HEK293 (cell line): ENCODE measurements at regions not wholly inside any gene's neighbourhood (a gene's known extent, or its start where the extent isn't known, plus 50 kb on each side); places are given as distances from the start of the nearest gene placed in this dataset.

Experiments
- CTCF ChIA-PET: fragments of 350-600 bp; formaldehyde crosslinking; extraction: SDS; loops from one replicate; lab custom pipeline; 2021; ENCODE audit warnings: antibody characterized with exemption; lab: Yijun Ruan, JAX
- POLR2A ChIA-PET: fragments of 300-600 bp; formaldehyde crosslinking; extraction: SDS; loops from one replicate; lab custom pipeline; 2020; ENCODE audit warnings: antibody characterized with exemption, inconsistent platforms; lab: Yijun Ruan, JAX
- H3K27ac ChIP-seq: fragments of 200-500 bp; sonication (Bioruptor generic); 2 replicates; pipeline ENCODE4 v1.5.1; 2014; ENCODE audit warnings: low read depth, low read length, control low read depth, inconsistent platforms; ENCODE audit errors: extremely low read depth
- H3K36me3 ChIP-seq, 2 experiments: fragments of 200-500 bp in 1 of 2; sonication (Bioruptor generic) in 1 of 2; 1 replicate in 1 of 2; 2 replicates in 1 of 2; pipeline ENCODE4 v1.5.1; 2014 to 2017; ENCODE audit warnings: inconsistent platforms in 2 of 2, low read length in 2 of 2; ENCODE audit not compliant: control insufficient read depth in 2 of 2, insufficient read depth in 1 of 2
- H3K4me1 ChIP-seq: fragments of 200-500 bp; sonication (Bioruptor generic); 2 replicates; pipeline ENCODE4 v1.5.1; 2014; ENCODE audit warnings: mild to moderate bottlenecking, low read length, inconsistent platforms; ENCODE audit not compliant: control insufficient read depth, insufficient read depth
- H3K4me3 ChIP-seq: 2 replicates; pipeline ENCODE4 v1.5.1; 2011; ENCODE audit warnings: low read depth, mild to moderate bottlenecking, control low read depth, low read length, moderate library complexity
- H3K9me3 ChIP-seq: fragments of 200-500 bp; sonication (Bioruptor generic); 2 replicates; pipeline ENCODE4 v1.5.1; 2014; ENCODE audit warnings: low read depth, low read length, inconsistent platforms; ENCODE audit not compliant: control insufficient read depth, insufficient read depth
- BCL11B ChIP-seq: fragments of 450-650 bp; formaldehyde crosslinking; IDR thresholded peaks from 2 replicates; pipeline ENCODE4 v1.5.1; 2016; ENCODE audit warnings: low read depth, missing biosample characterization, missing genetic modification characterization
- GLIS2 ChIP-seq: fragments of 450-650 bp; formaldehyde crosslinking; IDR thresholded peaks from 2 replicates; pipeline ENCODE4 v1.5.1; 2016; ENCODE audit warnings: missing biosample characterization, missing genetic modification characterization
- OSR2 ChIP-seq: fragments of 450-650 bp; formaldehyde crosslinking; IDR thresholded peaks from 2 replicates; pipeline ENCODE4 v1.5.1; 2016; ENCODE audit warnings: missing biosample characterization, missing genetic modification characterization
- SCRT1 ChIP-seq: fragments of 450-650 bp; formaldehyde crosslinking; IDR thresholded peaks from 2 replicates; pipeline ENCODE4 v1.5.1; 2016; ENCODE audit warnings: missing biosample characterization, missing genetic modification characterization, borderline replicate concordance
- SCRT2 ChIP-seq: fragments of 450-650 bp; formaldehyde crosslinking; IDR thresholded peaks from 2 replicates; pipeline ENCODE4 v1.5.1; 2016; ENCODE audit warnings: missing biosample characterization, missing genetic modification characterization
- TRIM28 ChIP-seq: IDR thresholded peaks from 2 replicates; pipeline ENCODE4 v1.6.1; 2011; ENCODE audit warnings: low read length, control low read depth, borderline replicate concordance
- ZIC2 ChIP-seq: fragments of 450-650 bp; formaldehyde crosslinking; IDR thresholded peaks from 2 replicates; pipeline ENCODE4 v1.5.1; 2016; ENCODE audit warnings: missing biosample characterization, missing genetic modification characterization
- ZNF202 ChIP-seq: fragments of 450-650 bp; formaldehyde crosslinking; IDR thresholded peaks from 2 replicates; pipeline ENCODE4 v1.5.1; 2016; ENCODE audit warnings: missing biosample characterization, missing genetic modification characterization, borderline replicate concordance
- ZNF211 ChIP-seq: fragments of 450-650 bp; formaldehyde crosslinking; IDR thresholded peaks from 2 replicates; pipeline ENCODE4 v1.5.1; 2016; ENCODE audit warnings: low read depth, missing biosample characterization, missing genetic modification characterization
- ZNF223 ChIP-seq: fragments of 450-650 bp; formaldehyde crosslinking; IDR thresholded peaks from 2 replicates; pipeline ENCODE4 v1.5.1; 2016; ENCODE audit warnings: missing biosample characterization, missing genetic modification characterization
- ZNF274 ChIP-seq, 2 experiments: fragments of 200-500 bp in 1 of 2; fragments of 450-650 bp in 1 of 2; sonication (Bioruptor generic) in 1 of 2; formaldehyde crosslinking in 1 of 2; IDR thresholded peaks; 2 replicates each; pipeline versions ENCODE4 v1.5.1 to v1.6.1; 2014 to 2016; ENCODE audit warnings: borderline replicate concordance in 1 of 2, inconsistent platforms in 1 of 2, low read length in 1 of 2, missing biosample characterization in 1 of 2, missing genetic modification characterization in 1 of 2
- ZNF366 ChIP-seq: fragments of 450-650 bp; formaldehyde crosslinking; conservative IDR thresholded peaks from 2 replicates; pipeline ENCODE4 v1.5.1; 2016; ENCODE audit warnings: missing biosample characterization, missing genetic modification characterization
- ZNF37A ChIP-seq: fragments of 450-650 bp; IDR thresholded peaks from 2 replicates; pipeline ENCODE4 v1.5.1; 2018; ENCODE audit warnings: missing biosample characterization, missing genetic modification characterization
- ZNF48 ChIP-seq: fragments of 450-650 bp; formaldehyde crosslinking; IDR thresholded peaks from 2 replicates; pipeline ENCODE4 v1.5.1; 2016; ENCODE audit warnings: missing biosample characterization, missing genetic modification characterization
- ZNF510 ChIP-seq: fragments of 450-650 bp; formaldehyde crosslinking; IDR thresholded peaks from 2 replicates; pipeline ENCODE4 v1.5.1; 2018; ENCODE audit warnings: mild to moderate bottlenecking, missing genetic modification characterization, missing biosample characterization; ENCODE audit not compliant: insufficient replicate concordance
- ZNF629 ChIP-seq: fragments of 450-650 bp; formaldehyde crosslinking; IDR thresholded peaks from 2 replicates; pipeline ENCODE4 v1.5.1; 2017; ENCODE audit warnings: missing biosample characterization, missing genetic modification characterization
- ZNF785 ChIP-seq: fragments of 450-650 bp; formaldehyde crosslinking; IDR thresholded peaks from 2 replicates; pipeline ENCODE4 v1.5.1; 2016; ENCODE audit warnings: missing biosample characterization, missing genetic modification characterization
- ZSCAN16 ChIP-seq: fragments of 450-650 bp; formaldehyde crosslinking; IDR thresholded peaks from 2 replicates; pipeline ENCODE4 v1.5.1; 2016; ENCODE audit warnings: missing biosample characterization, missing genetic modification characterization
- TF ChIP-seq, protein P1 (sequence below): fragments of 450-650 bp; formaldehyde crosslinking; IDR thresholded peaks from 2 replicates; pipeline ENCODE4 v1.5.1; 2016; ENCODE audit warnings: missing biosample characterization, missing genetic modification characterization
- TF ChIP-seq, protein P2 (sequence below): fragments of 450-650 bp; formaldehyde crosslinking; IDR thresholded peaks from 2 replicates; pipeline ENCODE4 v1.5.1; 2016; ENCODE audit warnings: missing biosample characterization, missing genetic modification characterization
- TF ChIP-seq, protein P3 (sequence below): fragments of 450-650 bp; formaldehyde crosslinking; IDR thresholded peaks from 2 replicates; pipeline ENCODE4 v1.5.1; 2016; ENCODE audit warnings: missing biosample characterization, missing genetic modification characterization
- TF ChIP-seq, protein P4 (sequence below): fragments of 450-650 bp; formaldehyde crosslinking; IDR thresholded peaks from 2 replicates; pipeline ENCODE4 v1.5.1; 2016; ENCODE audit warnings: missing biosample characterization, missing genetic modification characterization
- TF ChIP-seq, protein P5 (sequence below): fragments of 450-650 bp; formaldehyde crosslinking; IDR thresholded peaks from 2 replicates; pipeline ENCODE4 v1.5.1; 2017; ENCODE audit warnings: missing biosample characterization, missing genetic modification characterization
- TF ChIP-seq, protein P6 (sequence below): fragments of 450-650 bp; formaldehyde crosslinking; IDR thresholded peaks from 2 replicates; pipeline ENCODE4 v1.5.1; 2016; ENCODE audit warnings: missing biosample characterization, missing genetic modification characterization
- TF ChIP-seq, protein P7 (sequence below): fragments of 450-650 bp; formaldehyde crosslinking; IDR thresholded peaks from 2 replicates; pipeline ENCODE4 v1.5.1; 2016; ENCODE audit warnings: missing biosample characterization, missing genetic modification characterization

DNA sequence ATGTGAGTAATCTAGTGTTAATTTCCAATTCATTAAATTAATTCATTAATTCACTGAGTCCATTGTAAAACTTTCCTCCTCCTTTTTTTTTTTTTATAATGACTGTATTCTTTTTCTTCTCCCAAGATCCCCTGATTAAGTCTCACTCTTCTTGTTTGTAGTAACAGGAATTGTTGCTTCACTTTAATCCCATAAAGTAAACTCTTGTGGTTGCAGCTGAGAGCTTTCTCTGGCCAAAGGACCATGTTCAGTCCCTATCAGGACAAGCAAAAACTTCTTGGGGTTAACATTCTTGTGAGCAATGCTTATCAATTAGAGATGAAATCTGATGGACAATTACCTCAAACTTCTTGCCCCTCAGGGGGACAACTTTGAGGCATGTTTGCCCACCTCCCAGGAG, 400.2 kb upstream of the SPHKAP start (continued):
- TF ChIP-seq, protein P1, sequence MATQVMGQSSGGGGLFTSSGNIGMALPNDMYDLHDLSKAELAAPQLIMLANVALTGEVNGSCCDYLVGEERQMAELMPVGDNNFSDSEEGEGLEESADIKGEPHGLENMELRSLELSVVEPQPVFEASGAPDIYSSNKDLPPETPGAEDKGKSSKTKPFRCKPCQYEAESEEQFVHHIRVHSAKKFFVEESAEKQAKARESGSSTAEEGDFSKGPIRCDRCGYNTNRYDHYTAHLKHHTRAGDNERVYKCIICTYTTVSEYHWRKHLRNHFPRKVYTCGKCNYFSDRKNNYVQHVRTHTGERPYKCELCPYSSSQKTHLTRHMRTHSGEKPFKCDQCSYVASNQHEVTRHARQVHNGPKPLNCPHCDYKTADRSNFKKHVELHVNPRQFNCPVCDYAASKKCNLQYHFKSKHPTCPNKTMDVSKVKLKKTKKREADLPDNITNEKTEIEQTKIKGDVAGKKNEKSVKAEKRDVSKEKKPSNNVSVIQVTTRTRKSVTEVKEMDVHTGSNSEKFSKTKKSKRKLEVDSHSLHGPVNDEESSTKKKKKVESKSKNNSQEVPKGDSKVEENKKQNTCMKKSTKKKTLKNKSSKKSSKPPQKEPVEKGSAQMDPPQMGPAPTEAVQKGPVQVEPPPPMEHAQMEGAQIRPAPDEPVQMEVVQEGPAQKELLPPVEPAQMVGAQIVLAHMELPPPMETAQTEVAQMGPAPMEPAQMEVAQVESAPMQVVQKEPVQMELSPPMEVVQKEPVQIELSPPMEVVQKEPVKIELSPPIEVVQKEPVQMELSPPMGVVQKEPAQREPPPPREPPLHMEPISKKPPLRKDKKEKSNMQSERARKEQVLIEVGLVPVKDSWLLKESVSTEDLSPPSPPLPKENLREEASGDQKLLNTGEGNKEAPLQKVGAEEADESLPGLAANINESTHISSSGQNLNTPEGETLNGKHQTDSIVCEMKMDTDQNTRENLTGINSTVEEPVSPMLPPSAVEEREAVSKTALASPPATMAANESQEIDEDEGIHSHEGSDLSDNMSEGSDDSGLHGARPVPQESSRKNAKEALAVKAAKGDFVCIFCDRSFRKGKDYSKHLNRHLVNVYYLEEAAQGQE (tag by site-specific recombination), result no peak
- TF ChIP-seq TRIM28 (no peak), OSR2 (tag by site-specific recombination) (no peak), ZIC2 (tag by site-specific recombination) (no peak), GLIS2 (tag by site-specific recombination) (no peak), BCL11B (tag by site-specific recombination) (no peak), ZNF202 (tag by site-specific recombination) (no peak), ZNF211 (no peak), ZNF510 (tag by site-specific recombination) (no peak)
- TF ChIP-seq, protein P2, sequence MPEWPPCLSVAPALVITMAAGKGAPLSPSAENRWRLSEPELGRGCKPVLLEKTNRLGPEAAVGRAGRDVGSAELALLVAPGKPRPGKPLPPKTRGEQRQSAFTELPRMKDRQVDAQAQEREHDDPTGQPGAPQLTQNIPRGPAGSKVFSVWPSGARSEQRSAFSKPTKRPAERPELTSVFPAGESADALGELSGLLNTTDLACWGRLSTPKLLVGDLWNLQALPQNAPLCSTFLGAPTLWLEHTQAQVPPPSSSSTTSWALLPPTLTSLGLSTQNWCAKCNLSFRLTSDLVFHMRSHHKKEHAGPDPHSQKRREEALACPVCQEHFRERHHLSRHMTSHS (tag by site-specific recombination), result no peak
- TF ChIP-seq, protein P3, sequence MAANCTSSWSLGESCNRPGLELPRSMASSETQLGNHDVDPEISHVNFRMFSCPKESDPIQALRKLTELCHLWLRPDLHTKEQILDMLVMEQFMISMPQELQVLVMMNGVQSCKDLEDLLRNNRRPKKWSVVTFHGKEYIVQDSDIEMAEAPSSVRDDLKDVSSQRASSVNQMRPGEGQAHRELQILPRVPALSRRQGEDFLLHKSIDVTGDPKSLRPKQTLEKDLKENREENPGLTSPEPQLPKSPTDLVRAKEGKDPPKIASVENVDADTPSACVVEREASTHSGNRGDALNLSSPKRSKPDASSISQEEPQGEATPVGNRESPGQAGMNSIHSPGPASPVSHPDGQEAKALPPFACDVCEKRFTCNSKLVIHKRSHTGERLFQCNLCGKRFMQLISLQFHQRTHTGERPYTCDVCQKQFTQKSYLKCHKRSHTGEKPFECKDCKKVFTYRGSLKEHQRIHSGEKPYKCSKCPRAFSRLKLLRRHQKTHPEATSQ (tag by site-specific recombination), result no peak
- TF ChIP-seq, protein P4, sequence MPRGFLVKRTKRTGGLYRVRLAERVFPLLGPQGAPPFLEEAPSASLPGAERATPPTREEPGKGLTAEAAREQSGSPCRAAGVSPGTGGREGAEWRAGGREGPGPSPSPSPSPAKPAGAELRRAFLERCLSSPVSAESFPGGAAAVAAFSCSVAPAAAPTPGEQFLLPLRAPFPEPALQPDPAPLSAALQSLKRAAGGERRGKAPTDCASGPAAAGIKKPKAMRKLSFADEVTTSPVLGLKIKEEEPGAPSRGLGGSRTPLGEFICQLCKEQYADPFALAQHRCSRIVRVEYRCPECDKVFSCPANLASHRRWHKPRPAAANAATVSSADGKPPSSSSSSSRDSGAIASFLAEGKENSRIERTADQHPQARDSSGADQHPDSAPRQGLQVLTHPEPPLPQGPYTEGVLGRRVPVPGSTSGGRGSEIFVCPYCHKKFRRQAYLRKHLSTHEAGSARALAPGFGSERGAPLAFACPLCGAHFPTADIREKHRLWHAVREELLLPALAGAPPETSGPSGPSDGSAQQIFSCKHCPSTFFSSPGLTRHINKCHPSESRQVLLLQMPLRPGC (tag by site-specific recombination), result no peak

DNA sequence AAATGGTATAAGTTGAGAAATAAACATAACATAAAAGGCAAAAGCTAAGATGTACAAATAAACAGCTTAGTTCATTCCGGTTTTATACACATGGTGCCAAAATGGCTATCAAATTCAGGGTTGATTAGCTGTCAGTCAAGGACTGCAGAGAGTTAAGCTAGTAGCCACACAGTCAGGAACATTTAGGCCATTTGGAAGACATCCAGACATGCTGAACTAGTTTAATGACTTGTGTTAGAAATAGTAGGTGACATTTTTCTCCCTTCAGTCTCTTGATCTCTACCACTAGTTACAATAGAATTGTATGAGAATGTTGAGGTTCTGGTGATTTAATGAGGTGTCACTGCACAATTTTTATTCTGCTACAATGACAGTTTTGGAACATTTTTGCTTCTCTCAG, 394.4 kb upstream of the SPHKAP start:
- H3K27ac ChIP-seq, result no peak overlapping the region
- H3K36me3 ChIP-seq, result no peaks in the 10 kb centered on the region
- H3K4me3 ChIP-seq, result no peak overlapping the region
- ChIA-PET CTCF (no interaction called here), POLR2A (no interaction called here)
- H3K4me1 ChIP-seq, result no peaks in the 10 kb centered on the region
- H3K9me3 ChIP-seq, result no peaks in the 10 kb centered on the region
- TF ChIP-seq SCRT1 (tag by site-specific recombination) (no peak), ZNF274 (IDR thresholded peaks at IDR 0.05; ENCODE audit: low read length) (no peak), ZNF274 (tag by site-specific recombination; IDR thresholded peaks at IDR 0.05; ENCODE audit: borderline replicate concordance) (no peak), ZNF785 (tag by site-specific recombination) (no peak), SCRT2 (tag by site-specific recombination) (no peak), ZNF629 (tag by site-specific recombination) (no peak), ZSCAN16 (tag by site-specific recombination) (no peak), ZNF223 (tag by site-specific recombination) (no peak), ZNF37A (tag by site-specific recombination) (no peak), ZNF366 (tag by site-specific recombination) (no peak), ZNF48 (no peak)
- TF ChIP-seq, protein P5, sequence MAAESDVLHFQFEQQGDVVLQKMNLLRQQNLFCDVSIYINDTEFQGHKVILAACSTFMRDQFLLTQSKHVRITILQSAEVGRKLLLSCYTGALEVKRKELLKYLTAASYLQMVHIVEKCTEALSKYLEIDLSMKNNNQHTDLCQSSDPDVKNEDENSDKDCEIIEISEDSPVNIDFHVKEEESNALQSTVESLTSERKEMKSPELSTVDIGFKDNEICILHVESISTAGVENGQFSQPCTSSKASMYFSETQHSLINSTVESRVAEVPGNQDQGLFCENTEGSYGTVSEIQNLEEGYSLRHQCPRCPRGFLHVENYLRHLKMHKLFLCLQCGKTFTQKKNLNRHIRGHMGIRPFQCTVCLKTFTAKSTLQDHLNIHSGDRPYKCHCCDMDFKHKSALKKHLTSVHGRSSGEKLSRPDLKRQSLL (tag by site-specific recombination), result no peak
- TF ChIP-seq, protein P6, sequence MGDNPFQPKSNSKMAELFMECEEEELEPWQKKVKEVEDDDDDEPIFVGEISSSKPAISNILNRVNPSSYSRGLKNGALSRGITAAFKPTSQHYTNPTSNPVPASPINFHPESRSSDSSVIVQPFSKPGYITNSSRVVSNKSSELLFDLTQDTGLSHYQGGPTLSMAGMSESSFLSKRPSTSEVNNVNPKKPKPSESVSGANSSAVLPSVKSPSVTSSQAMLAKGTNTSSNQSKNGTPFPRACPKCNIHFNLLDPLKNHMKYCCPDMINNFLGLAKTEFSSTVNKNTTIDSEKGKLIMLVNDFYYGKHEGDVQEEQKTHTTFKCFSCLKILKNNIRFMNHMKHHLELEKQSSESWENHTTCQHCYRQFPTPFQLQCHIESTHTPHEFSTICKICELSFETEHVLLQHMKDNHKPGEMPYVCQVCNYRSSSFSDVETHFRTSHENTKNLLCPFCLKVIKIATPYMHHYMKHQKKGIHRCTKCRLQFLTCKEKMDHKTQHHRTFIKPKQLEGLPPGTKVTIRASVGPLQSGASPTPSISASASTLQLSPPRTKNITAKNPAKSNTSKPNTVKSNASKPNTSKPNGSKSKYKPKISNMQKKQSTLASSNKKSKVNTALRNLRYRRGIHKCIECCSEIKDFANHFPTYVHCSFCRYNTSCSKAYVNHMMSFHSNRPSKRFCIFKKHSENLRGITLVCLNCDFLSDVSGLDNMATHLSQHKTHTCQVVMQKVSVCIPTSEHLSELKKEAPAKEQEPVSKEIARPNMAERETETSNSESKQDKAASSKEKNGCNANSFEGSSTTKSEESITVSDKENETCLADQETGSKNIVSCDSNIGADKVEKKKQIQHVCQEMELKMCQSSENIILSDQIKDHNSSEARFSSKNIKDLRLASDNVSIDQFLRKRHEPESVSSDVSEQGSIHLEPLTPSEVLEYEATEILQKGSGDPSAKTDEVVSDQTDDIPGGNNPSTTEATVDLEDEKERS (tag by site-specific recombination), result no peak
- TF ChIP-seq, protein P7, sequence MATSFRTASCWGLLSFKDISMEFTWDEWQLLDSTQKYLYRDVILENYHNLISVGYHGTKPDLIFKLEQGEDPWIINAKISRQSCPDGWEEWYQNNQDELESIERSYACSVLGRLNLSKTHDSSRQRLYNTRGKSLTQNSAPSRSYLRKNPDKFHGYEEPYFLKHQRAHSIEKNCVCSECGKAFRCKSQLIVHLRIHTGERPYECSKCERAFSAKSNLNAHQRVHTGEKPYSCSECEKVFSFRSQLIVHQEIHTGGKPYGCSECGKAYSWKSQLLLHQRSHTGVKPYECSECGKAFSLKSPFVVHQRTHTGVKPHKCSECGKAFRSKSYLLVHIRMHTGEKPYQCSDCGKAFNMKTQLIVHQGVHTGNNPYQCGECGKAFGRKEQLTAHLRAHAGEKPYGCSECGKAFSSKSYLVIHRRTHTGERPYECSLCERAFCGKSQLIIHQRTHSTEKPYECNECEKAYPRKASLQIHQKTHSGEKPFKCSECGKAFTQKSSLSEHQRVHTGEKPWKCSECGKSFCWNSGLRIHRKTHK (tag by site-specific recombination), result no peak
